Activated CD8-positive, alpha-beta T cell treated with anti-CD3 and anti-CD28 coated beads, Interleukin-2, amount 10 ng/mL, durations not matched to agents 7 days and 5 days (primary cell): ENCODE measurements at regions not wholly inside any gene's neighbourhood (a gene's known extent, or its start where the extent isn't known, plus 50 kb on each side); places are given as distances from the start of the nearest gene placed in this dataset.
"Not testable (repeated sequence)": the region's sequence is repeated elsewhere in the genome, so short reads cannot be mapped to it uniquely, and the experiment has no call there.

Experiments used
- ATAC-seq: fragments of 150-1000 bp; cut with Tn5 transposase; one replicate; pipeline ENCODE4 v1.10.0; 2021; ENCODE audit warnings: moderate library complexity
- CTCF ChIA-PET: fragments of 350-600 bp; sonication (Branson Sonifier 250); formaldehyde crosslinking; loops from one replicate; lab custom pipeline; 2021; ENCODE audit warnings: antibody characterized with exemption; lab: Charles Lee
- POLR2A ChIA-PET: fragments of 350-600 bp; sonication (Branson Sonifier 250); formaldehyde crosslinking; loops from one replicate; lab custom pipeline; 2021; ENCODE audit warnings: antibody characterized with exemption; lab: Charles Lee
- DNase-seq: peaks from one replicate; pipeline ENCODE4 v3.0.0-alpha.2; 2020
- H3K27ac Mint-ChIP-seq: one replicate; pipeline ENCODE4 v1.8.0; 2021; ENCODE audit warnings: mild to moderate bottlenecking, mixed read lengths
- H3K27me3 Mint-ChIP-seq: one replicate; pipeline ENCODE4 v1.8.0; 2021; ENCODE audit warnings: low read depth, mixed read lengths
- H3K36me3 Mint-ChIP-seq: one replicate; pipeline ENCODE4 v1.8.0; 2021; ENCODE audit warnings: low read depth, mixed read lengths
- H3K4me1 Mint-ChIP-seq: one replicate; pipeline ENCODE4 v1.8.0; 2021; ENCODE audit warnings: low read depth, mixed read lengths
- H3K4me3 Mint-ChIP-seq: one replicate; pipeline ENCODE4 v1.8.0; 2021; ENCODE audit warnings: mild to moderate bottlenecking, mixed read lengths
- H3K9me3 Mint-ChIP-seq: one replicate; pipeline ENCODE4 v1.8.0; 2022; ENCODE audit warnings: mixed read lengths; ENCODE audit not compliant: insufficient read depth

DNA sequence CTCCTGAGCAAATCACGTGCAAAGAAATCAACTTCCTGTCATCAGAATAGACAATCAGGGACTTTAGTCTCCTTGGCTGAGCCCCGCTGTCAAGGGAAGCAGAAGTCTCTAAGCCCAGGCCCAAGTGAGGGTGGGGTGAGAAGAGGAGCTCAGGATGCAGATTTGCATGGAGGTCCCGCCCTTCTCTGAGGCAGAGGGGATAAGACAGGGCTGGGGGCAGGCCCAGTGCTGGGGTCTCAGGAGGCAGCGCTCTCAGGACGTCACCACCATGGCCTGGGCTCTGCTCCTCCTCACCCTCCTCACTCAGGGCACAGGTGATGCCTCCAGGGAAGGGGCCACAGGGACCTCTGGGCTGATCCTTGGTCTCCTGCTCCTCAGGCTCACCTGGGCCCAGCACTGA is 65.1 kb upstream of the IGLL5 start:
- POLR2A ChIA-PET, ATAC-seq, H3K27me3 Mint-ChIP-seq, H3K9me3 Mint-ChIP-seq, H3K36me3 Mint-ChIP-seq, DNase-seq, H3K4me3 Mint-ChIP-seq: not testable (repeated sequence)
- Mint-ChIP-seq H3K4me1 (peaks cover 77% of the 10 kb centered on the region), H3K27ac (peak overlapping the region; percentile 75)
- CTCF ChIA-PET: interaction anchor here (1.1 to 3.9 kb wide), 5 partner anchors 15 to 61 kb away, joined by 3 to 21 read pairs (median 4); no protein-coding TSS in a partner anchor

DNA sequence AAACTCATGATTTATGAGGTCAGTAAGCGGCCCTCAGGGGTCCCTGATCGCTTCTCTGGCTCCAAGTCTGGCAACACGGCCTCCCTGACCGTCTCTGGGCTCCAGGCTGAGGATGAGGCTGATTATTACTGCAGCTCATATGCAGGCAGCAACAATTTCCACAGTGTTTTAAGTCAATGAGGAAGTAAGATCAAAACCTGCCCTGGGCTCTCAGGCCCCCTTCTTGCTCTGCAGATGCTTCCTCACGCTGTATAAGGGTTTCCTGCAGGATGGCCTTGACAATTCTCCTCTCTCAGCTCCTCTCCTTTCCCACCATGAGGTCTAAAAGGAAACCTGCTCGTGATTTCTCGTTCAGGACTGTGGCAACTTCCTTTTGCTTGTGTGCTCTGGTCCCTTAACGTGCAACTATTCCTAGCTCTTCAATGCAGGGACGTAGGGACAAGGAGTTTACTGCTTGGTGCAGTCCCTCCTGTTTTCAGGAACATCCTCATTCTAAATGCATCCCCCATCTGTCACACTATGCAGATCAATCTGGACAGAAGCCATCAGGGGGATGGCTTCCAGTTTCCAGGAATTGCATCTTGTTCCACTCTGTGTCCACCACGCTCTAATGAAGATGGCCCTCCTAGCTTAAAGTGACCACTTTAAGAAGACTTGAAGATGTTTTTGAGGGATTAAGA is 64.3 kb upstream of the IGLL5 start:
- POLR2A ChIA-PET: no interaction called here
- H3K9me3 Mint-ChIP-seq: no peaks in the 10 kb centered on the region
- no peak overlapping the region for H3K4me3 Mint-ChIP-seq
- CTCF ChIA-PET: interaction anchor here (1.0 to 3.9 kb wide), 7 partner anchors 13 to 61 kb away, joined by 3 to 21 read pairs (median 4); no protein-coding TSS in a partner anchor
- H3K4me1 Mint-ChIP-seq: peaks cover 71% of the 10 kb centered on the region
- H3K27ac Mint-ChIP-seq: peak overlapping the region; percentile 75
- ATAC-seq (no peak), DNase-seq (no peak)
- no peaks in the 10 kb centered on the region for H3K36me3 Mint-ChIP-seq
- peaks cover 5% of the 10 kb centered on the region for H3K27me3 Mint-ChIP-seq

GRCh38 chr22:22824340-22825212 is 63.0 kb upstream of the IGLL5 start:
- no peak for ATAC-seq
- Mint-ChIP-seq H3K4me3 (no peak overlapping the region), H3K36me3 (no peaks in the 10 kb centered on the region), H3K4me1 (peaks cover 57% of the 10 kb centered on the region), H3K27me3 (peaks cover 10% of the 10 kb centered on the region), H3K9me3 (no peaks in the 10 kb centered on the region), H3K27ac (no peak overlapping the region)
- POLR2A ChIA-PET: no interaction called here
- DNase-seq: no peak
- CTCF ChIA-PET: interaction anchor here (1.2 to 3.9 kb wide), 3 partner anchors 22 to 31 kb away, joined by 5 to 21 read pairs (median 5); no protein-coding TSS in a partner anchor

DNA sequence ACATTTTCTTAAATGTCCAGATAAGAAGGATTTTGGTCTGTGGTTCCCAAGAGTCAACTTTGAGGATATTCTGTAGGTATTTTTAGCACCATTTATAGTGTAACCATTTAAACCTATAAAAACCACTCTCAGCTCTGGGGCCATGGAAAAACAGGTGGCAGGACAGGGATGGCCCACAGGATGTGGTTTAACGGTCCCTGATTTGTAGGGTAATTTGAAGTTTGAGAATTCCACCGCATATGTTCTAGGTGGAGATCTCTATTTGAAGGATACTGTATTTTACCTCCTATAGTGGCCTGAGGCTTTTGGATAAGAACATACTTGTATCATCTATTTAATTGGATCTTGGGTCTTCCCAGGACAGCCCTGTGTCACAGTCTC is 62.4 kb upstream of the IGLL5 start:
- ATAC-seq (no peak), DNase-seq (no peak)
- H3K9me3 Mint-ChIP-seq: no peaks in the 10 kb centered on the region
- H3K36me3 Mint-ChIP-seq: no peaks in the 10 kb centered on the region
- H3K27me3 Mint-ChIP-seq: peaks cover 13% of the 10 kb centered on the region
- H3K4me1 Mint-ChIP-seq: peaks cover 51% of the 10 kb centered on the region
- ChIA-PET POLR2A (interaction anchor here (0.8 kb wide), 1 partner anchor 25 kb away, joined by 4 read pairs; no protein-coding TSS in a partner anchor), CTCF (interaction anchor here (0.7 kb wide), 2 partner anchors 23 to 59 kb away, joined by 3 to 4 read pairs; no protein-coding TSS in a partner anchor)
- H3K4me3 Mint-ChIP-seq: no peak overlapping the region
- H3K27ac Mint-ChIP-seq: no peak overlapping the region

- Mint-ChIP-seq H3K4me3 (no peak overlapping the region), H3K27me3 (peaks cover 21% of the 10 kb centered on the region), H3K9me3 (peaks cover 6% of the 10 kb centered on the region), H3K36me3 (no peaks in the 10 kb centered on the region), H3K27ac (no peak overlapping the region), H3K4me1 (peaks cover 31% of the 10 kb centered on the region)
- no peak for DNase-seq
- CTCF ChIA-PET: no interaction called here
- ATAC-seq: no peak
- POLR2A ChIA-PET: no interaction called here
These were observed 60.3 kb upstream of the IGLL5 start for GRCh38 chr22:22827187-22827939.

GRCh38 chr22:22830193-22830592 is 57.4 kb upstream of the IGLL5 start:
- no peak for DNase-seq
- ChIA-PET POLR2A (interaction anchor here (0.6 to 1.8 kb wide), 2 partner anchors 9 to 30 kb away, joined by 6 read pairs; no protein-coding TSS in a partner anchor), CTCF (interaction anchor here (0.8 to 6.0 kb wide), 14 partner anchors 10 to 125 kb away, joined by 3 to 30 read pairs (median 4); no protein-coding TSS in a partner anchor)
- no peak overlapping the region for H3K4me3 Mint-ChIP-seq
- ATAC-seq: no peak
- H3K36me3 Mint-ChIP-seq: no peaks in the 10 kb centered on the region
- H3K27ac Mint-ChIP-seq: no peak overlapping the region
- H3K4me1 Mint-ChIP-seq: peaks cover 11% of the 10 kb centered on the region
- H3K27me3 Mint-ChIP-seq: peaks cover 31% of the 10 kb centered on the region
- peaks cover 6% of the 10 kb centered on the region for H3K9me3 Mint-ChIP-seq

- H3K4me3 Mint-ChIP-seq: no peak overlapping the region
- no peaks in the 10 kb centered on the region for H3K36me3 Mint-ChIP-seq
- CTCF ChIA-PET: interaction anchor here (1.1 to 6.0 kb wide), 10 partner anchors 11 to 417 kb away, joined by 3 to 30 read pairs (median 6); no protein-coding TSS in a partner anchor
- no peak for DNase-seq
- no peak for ATAC-seq
- POLR2A ChIA-PET: interaction anchor here (0.6 to 1.8 kb wide), 3 partner anchors 10 to 50 kb away, joined by 3 to 6 read pairs (median 6); no protein-coding TSS in a partner anchor
- H3K9me3 Mint-ChIP-seq: peaks cover 6% of the 10 kb centered on the region
- H3K4me1 Mint-ChIP-seq: peaks cover 2% of the 10 kb centered on the region
- peaks cover 33% of the 10 kb centered on the region for H3K27me3 Mint-ChIP-seq
- H3K27ac Mint-ChIP-seq: no peak overlapping the region
These were observed 56.5 kb upstream of the IGLL5 start for GRCh38 chr22:22830957-22831688.

- peaks cover 35% of the 10 kb centered on the region for H3K27me3 Mint-ChIP-seq
- POLR2A ChIA-PET: no interaction called here
- no peaks in the 10 kb centered on the region for H3K36me3 Mint-ChIP-seq
- CTCF ChIA-PET: interaction anchor here (0.7 to 6.0 kb wide), 2 partner anchors 15 to 1005 kb away, joined by 3 to 30 read pairs; no protein-coding TSS in a partner anchor
- H3K9me3 Mint-ChIP-seq: peaks cover 6% of the 10 kb centered on the region
- peaks cover 10% of the 10 kb centered on the region for H3K4me1 Mint-ChIP-seq
- no peak overlapping the region for H3K4me3 Mint-ChIP-seq
- no peak for ATAC-seq
- DNase-seq: no peak
- no peak overlapping the region for H3K27ac Mint-ChIP-seq
These were observed 54.6 kb upstream of the IGLL5 start for GRCh38 chr22:22833059-22833458.

DNA sequence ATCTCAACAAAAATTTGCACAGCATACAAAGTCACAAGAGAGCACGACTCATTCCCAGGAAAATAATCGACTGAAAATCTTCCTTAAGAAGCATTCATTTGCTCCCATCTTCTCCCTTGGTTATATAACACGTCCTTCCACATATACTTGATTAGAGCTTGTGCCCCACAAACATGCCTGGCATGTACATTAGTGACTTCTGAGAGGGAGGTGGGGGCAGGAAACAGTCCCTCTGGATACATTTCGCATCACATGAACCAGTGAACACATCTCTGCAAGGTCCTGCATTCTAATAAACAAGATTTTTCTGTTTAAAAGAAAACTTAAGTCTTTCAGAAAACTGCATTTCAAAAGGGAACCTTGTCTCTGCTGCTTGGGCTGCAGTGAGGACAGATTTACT is 54.1 kb upstream of the IGLL5 start:
- peaks cover 35% of the 10 kb centered on the region for H3K27me3 Mint-ChIP-seq

GRCh38 chr22:22834204-22834603 is 53.4 kb upstream of the IGLL5 start:
- H3K27me3 Mint-ChIP-seq: peaks cover 30% of the 10 kb centered on the region
- H3K4me3 Mint-ChIP-seq: no peak overlapping the region
- peaks cover 6% of the 10 kb centered on the region for H3K9me3 Mint-ChIP-seq
- ATAC-seq: no peak
- POLR2A ChIA-PET: no interaction called here
- H3K27ac Mint-ChIP-seq: no peak overlapping the region
- CTCF ChIA-PET: interaction anchor here (0.9 to 6.0 kb wide), 5 partner anchors 14 to 81 kb away, joined by 3 to 30 read pairs (median 4); no protein-coding TSS in a partner anchor
- no peaks in the 10 kb centered on the region for H3K36me3 Mint-ChIP-seq
- DNase-seq: no peak
- H3K4me1 Mint-ChIP-seq: peaks cover 19% of the 10 kb centered on the region

More for the DNA sequence above, 54.1 kb upstream of the IGLL5 start:
- no peak for ATAC-seq
- Mint-ChIP-seq H3K27ac (no peak overlapping the region), H3K4me1 (peaks cover 15% of the 10 kb centered on the region), H3K36me3 (no peaks in the 10 kb centered on the region), H3K4me3 (no peak overlapping the region), H3K9me3 (peaks cover 6% of the 10 kb centered on the region)
- DNase-seq: no peak
- CTCF ChIA-PET: interaction anchor here (0.7 to 6.0 kb wide), 3 partner anchors 15 to 1005 kb away, joined by 3 to 30 read pairs (median 3); no protein-coding TSS in a partner anchor
- POLR2A ChIA-PET: no interaction called here
